ENCODE measurements at regions not wholly inside any gene's neighbourhood (a gene's known extent, or its start where the extent isn't known, plus 50 kb on each side); places are given as distances from the start of the nearest gene placed in this dataset.

DNA sequence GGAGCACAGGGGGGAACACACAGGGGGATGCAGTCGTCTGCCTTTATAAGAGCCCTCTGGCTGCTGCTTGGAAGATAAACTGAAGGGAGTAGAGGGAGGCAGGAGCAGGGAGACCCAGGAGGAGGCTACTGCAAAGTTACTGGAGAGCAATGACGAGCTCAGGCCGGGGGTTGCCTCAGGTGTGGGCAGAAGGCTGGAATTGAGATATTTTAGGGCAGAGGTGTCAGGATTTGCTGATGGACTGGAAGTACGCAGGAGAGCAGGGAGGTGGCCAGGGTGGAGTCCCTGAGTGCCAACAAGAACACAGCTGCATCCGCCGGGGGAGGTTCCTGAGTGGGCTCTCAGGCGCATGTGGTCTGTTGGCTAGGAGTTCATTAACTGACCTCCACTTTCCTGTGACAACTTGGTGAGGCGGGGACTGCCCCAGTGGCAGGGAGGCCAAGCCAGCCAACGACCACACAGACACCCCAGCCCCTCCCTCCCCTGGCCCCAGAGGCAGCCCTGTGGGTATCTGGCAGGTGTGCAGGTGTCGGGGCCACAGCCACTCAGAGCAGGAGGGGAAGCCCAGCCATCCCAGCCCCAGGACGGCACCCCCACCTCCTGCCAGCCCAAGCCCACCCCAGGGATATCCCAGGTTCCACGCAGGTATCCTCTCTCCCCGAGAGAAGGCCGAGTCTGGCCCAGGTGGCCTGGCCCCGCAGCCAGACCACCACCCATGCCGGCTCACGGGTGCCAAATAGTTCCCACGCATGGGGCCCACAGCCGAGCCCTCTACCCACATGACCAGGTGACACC lies 85.4 kb downstream of the NCOR2 start:
- TF ChIP-seq, protein P1, sequence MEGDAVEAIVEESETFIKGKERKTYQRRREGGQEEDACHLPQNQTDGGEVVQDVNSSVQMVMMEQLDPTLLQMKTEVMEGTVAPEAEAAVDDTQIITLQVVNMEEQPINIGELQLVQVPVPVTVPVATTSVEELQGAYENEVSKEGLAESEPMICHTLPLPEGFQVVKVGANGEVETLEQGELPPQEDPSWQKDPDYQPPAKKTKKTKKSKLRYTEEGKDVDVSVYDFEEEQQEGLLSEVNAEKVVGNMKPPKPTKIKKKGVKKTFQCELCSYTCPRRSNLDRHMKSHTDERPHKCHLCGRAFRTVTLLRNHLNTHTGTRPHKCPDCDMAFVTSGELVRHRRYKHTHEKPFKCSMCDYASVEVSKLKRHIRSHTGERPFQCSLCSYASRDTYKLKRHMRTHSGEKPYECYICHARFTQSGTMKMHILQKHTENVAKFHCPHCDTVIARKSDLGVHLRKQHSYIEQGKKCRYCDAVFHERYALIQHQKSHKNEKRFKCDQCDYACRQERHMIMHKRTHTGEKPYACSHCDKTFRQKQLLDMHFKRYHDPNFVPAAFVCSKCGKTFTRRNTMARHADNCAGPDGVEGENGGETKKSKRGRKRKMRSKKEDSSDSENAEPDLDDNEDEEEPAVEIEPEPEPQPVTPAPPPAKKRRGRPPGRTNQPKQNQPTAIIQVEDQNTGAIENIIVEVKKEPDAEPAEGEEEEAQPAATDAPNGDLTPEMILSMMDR (conservative IDR thresholded peaks at IDR 0.05; ENCODE audit: low read length): no peak
- TF ChIP-seq EZH2phosphoT487 (IDR thresholded peaks at IDR 0.05; ENCODE audit: borderline replicate concordance): no peak

All from Loucy (cell line).